ENCODE measurements at regions not wholly inside any gene's neighbourhood (a gene's known extent, or its start where the extent isn't known, plus 50 kb on each side); places are given as distances from the start of the nearest gene placed in this dataset.
A peak's percentile ranks its signal among the peaks of the same experiment; 100 is the strongest.

DNA sequence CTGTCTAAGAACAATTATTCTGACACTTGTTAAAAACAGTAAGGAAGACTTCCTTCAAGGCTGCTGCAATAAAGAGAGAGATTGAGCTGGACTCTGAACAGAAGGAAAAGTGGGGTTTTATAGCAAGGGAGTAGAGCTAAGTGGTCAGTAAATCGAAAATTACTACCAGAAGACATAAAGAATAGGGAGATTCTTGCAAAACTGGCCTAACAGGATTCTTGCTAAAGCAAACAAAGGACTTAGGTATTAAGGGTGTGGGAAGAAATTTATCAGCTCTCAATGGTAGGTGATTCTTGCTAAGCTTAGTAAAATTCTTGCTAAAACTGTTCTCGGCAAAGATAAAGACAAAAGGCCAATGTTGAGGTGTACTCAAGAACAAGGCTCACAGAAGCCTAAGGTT lies 300.5 kb downstream of the SLCO4C1 start:
- no peak overlapping the region for H3K27ac ChIP-seq
- no peaks in the 10 kb centered on the region for H3K27me3 ChIP-seq
- H3K9me3 ChIP-seq: no peaks in the 10 kb centered on the region
- H3K36me3 ChIP-seq: no peaks in the 10 kb centered on the region
- no peak overlapping the region for H3K4me3 ChIP-seq
- no peak for DNase-seq
- H3K4me1 ChIP-seq: no peaks in the 10 kb centered on the region
- intact Hi-C loops (cut with DNase I; ENCODE audit: low total_unique reads): no loop called here
- TF ChIP-seq POLR2A (IDR thresholded peaks at IDR 0.05): no peak
- TF ChIP-seq, protein P1, sequence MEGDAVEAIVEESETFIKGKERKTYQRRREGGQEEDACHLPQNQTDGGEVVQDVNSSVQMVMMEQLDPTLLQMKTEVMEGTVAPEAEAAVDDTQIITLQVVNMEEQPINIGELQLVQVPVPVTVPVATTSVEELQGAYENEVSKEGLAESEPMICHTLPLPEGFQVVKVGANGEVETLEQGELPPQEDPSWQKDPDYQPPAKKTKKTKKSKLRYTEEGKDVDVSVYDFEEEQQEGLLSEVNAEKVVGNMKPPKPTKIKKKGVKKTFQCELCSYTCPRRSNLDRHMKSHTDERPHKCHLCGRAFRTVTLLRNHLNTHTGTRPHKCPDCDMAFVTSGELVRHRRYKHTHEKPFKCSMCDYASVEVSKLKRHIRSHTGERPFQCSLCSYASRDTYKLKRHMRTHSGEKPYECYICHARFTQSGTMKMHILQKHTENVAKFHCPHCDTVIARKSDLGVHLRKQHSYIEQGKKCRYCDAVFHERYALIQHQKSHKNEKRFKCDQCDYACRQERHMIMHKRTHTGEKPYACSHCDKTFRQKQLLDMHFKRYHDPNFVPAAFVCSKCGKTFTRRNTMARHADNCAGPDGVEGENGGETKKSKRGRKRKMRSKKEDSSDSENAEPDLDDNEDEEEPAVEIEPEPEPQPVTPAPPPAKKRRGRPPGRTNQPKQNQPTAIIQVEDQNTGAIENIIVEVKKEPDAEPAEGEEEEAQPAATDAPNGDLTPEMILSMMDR (IDR thresholded peaks at IDR 0.05): no peak

DNA sequence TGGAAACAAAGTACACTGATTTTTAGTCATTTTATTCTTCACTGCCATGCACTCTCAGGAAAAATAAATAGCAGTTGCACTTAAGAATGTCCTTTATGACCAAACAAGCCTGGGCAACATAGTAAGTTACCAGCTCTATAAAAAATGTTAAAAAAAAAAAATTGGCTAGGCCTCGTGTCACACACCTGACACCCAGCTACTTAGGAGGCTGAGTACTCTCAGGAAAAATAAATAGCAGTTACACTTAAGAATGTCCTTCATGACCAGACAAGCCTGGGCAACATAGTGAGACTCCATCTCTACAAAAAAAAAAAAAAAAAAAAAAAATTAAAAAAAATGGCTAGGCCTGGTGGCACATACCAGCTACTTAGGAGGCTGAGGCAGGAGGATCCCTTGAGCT lies 304.6 kb downstream of the SLCO4C1 start:
- Histone ChIP-seq H3K9me3 (no peaks in the 10 kb centered on the region), H3K27ac (no peak overlapping the region), H3K4me1 (no peaks in the 10 kb centered on the region), H3K4me3 (no peak overlapping the region), H3K27me3 (no peaks in the 10 kb centered on the region), H3K36me3 (no peaks in the 10 kb centered on the region)
- intact Hi-C loops (cut with DNase I; ENCODE audit: low total_unique reads): no loop called here
- no peak for DNase-seq
- TF ChIP-seq POLR2A (IDR thresholded peaks at IDR 0.05): no peak
- TF ChIP-seq, protein P1 (IDR thresholded peaks at IDR 0.05): no peak

DNA sequence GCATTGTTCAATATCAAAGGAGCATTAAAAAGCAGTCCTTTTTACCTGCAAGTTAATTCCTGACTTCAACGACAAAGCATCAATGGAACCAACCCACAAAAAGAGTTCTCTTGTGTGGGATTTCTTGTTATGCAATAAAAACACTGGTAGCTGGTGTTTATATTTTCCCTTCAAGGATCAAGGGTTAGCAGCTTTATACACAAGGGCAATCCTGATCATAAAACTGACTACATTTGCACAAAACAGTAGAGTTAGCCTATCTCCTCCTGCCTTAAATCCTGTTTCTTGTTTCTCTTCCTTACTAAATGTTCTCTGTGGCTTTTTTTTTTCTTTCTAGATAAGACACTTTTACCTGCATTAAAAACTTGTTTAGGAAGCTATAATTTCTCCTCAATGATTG lies 306.4 kb downstream of the SLCO4C1 start:
- Histone ChIP-seq H3K4me1 (no peaks in the 10 kb centered on the region), H3K27ac (no peak overlapping the region), H3K27me3 (no peaks in the 10 kb centered on the region), H3K9me3 (no peaks in the 10 kb centered on the region), H3K36me3 (no peaks in the 10 kb centered on the region), H3K4me3 (no peak overlapping the region)
- intact Hi-C loops (cut with DNase I; ENCODE audit: low total_unique reads): no loop called here
- TF ChIP-seq, protein P1 (IDR thresholded peaks at IDR 0.05): no peak
- no peak for TF ChIP-seq POLR2A (IDR thresholded peaks at IDR 0.05)
- DNase-seq: no peak

DNA sequence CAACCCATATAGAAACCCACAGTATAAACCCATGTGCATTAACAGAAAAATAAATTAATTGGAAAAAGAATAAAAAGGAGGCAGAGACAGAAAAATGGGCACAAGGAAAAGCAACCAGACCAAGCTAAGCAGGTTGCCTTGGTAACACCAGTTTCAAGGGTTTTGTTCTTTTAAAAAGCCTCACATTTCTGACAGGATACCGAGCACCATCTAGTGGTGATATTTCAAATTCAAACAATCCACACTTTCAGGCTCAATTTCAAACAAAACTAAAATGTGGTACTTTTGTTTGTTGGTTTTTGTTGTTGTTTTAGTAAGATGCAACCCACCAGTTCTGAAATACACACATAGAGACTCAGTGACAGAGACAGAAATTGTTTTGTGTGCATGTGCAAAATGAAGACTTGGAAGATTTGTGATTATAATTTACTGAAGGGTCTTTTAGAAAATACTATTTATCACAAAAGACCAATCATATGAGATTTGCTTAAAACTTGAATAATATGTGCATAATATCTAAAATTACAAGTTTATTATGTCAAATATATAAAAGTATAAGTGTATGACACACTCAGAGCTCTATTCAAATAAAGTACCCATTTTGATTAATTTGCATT lies 318.2 kb downstream of the SLCO4C1 start:
- Histone ChIP-seq H3K9me3 (no peaks in the 10 kb centered on the region), H3K27me3 (no peaks in the 10 kb centered on the region), H3K27ac (no peak overlapping the region), H3K36me3 (no peaks in the 10 kb centered on the region), H3K4me1 (no peaks in the 10 kb centered on the region), H3K4me3 (no peak overlapping the region)
- intact Hi-C loops (cut with DNase I; ENCODE audit: low total_unique reads): no loop called here
- no peak for DNase-seq
- TF ChIP-seq, protein P1 (IDR thresholded peaks at IDR 0.05): peak in 1 of 4 experiments; percentile 7
- no peak for TF ChIP-seq POLR2A (IDR thresholded peaks at IDR 0.05)

DNA sequence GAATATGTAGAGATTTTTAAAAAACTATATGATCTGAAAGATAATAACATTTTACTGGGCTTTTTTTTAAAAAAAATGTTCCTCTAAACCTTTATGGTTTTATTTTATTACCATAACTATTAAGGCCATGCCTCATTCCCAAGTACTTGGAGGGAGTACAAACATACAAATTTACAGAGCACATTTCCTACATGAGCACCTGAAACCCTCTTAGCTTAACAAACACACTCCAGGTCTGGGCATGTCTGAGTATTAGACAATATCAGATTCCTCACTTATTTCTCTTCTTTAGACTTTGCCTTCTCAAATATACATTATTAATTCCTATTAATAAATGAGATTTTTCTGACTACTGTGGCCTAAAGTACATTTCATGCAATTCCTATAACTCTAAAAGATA lies 319.2 kb downstream of the SLCO4C1 start:
- Histone ChIP-seq H3K27ac (no peak overlapping the region), H3K4me1 (no peaks in the 10 kb centered on the region), H3K27me3 (no peaks in the 10 kb centered on the region), H3K9me3 (no peaks in the 10 kb centered on the region), H3K4me3 (no peak overlapping the region), H3K36me3 (no peaks in the 10 kb centered on the region)
- no peak for TF ChIP-seq POLR2A (IDR thresholded peaks at IDR 0.05)
- TF ChIP-seq, protein P1 (IDR thresholded peaks at IDR 0.05): no peak
- intact Hi-C loops (cut with DNase I; ENCODE audit: low total_unique reads): no loop called here
- no peak for DNase-seq

All from uterus (tissue), 3 donors.